ENCODE measurements at regions not wholly inside any gene's neighbourhood (a gene's known extent, or its start where the extent isn't known, plus 50 kb on each side); places are given as distances from the start of the nearest gene placed in this dataset.
"Not testable (repeated sequence)": the region's sequence is repeated elsewhere in the genome, so short reads cannot be mapped to it uniquely, and the experiment has no call there.

DNA sequence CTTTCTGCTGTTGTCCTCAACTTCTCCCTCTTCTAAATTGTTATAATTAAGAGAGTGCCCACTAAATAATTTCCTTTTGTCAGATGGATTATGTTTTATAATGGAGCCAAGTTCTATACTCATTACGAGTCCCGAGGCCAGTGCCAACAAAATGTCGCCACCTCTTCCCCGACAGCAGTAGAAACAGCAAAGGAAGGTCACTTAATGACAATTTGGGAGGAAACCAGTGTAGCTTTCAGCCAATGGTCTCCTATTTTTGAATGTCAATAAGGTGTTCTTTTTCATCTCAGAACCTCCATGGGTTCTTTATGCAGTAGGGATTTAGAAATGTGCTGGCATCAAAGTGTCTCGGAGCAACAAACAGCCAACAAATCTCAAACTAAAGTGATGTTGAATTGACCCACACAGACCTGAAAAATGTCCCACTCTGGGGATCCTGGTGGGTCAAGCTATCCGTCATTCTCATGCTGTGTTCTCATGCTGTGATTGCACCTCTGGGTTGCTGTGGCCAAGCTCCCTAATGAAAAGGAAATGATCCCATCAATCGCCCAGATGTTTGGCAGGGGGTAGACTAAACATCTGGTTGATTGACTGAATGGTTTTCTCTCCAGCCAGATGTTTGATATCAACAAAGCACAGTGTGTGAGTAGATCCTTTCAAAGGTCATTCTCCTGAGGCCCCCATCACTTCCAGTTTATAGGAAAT, 291.9 kb downstream of the DMAC1 start:
- DNase-seq (ENCODE audit: missing footprints) (peak; percentile 70), ATAC-seq (peak; percentile 79)

DNA sequence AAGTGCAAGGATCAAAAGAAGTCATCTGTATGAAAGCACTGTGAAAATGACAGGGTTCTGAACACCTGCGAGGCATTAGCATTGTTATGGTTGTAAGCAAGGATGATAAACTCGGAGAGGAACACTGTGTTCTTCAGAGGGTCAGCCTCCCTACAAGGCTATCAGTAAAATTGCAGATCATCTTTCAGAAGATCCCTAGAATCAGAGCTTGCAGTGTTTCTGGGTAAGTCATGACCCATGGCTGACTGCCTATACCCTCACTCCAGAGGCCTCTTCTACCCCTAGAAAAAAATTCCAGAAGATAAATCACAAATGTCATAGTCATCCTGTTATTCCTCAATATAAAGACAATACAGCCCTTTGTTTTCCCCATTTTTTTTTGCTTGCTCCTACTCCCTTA, 292.6 kb downstream of the DMAC1 start:
- ATAC-seq, result peak; percentile 84
- intact Hi-C loops (cut with DNase I), result no loop called here
- DNase-seq (ENCODE audit: missing footprints), result no peak

More for the DNA sequence above, 291.9 kb downstream of the DMAC1 start:
- intact Hi-C loops (cut with DNase I), result no loop called here

GRCh38 chr9:7500521-7500920, 299.1 kb downstream of the DMAC1 start:
- ATAC-seq, result no peak
- intact Hi-C loops (cut with DNase I), result no loop called here
- no peak for DNase-seq (ENCODE audit: missing footprints)

DNA sequence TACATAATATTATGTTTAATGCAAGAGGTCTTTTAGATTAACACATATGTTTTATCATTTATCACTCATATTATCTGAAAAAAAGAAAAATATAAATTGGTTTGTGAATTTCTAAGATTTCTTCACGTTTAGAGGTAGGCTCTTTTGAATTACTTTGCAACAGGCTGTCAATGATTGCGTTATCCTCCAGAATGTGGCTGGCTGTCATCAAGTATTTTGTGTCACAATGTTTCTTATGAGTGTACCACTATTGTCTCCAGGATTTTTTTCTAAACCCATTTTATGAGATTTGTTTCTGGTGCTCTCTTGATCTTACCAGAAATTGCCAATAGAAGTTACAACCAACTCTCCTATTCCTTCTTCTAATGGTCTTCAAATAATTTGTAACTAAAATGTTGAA, 307.9 kb downstream of the DMAC1 start:
- intact Hi-C loops (cut with DNase I), result no loop called here
- ATAC-seq, result no peak
- no peak for DNase-seq (ENCODE audit: missing footprints)

- DNase-seq (ENCODE audit: missing footprints) (no peak), ATAC-seq (no peak)
- intact Hi-C loops (cut with DNase I), result no loop called here
These were observed 309.1 kb downstream of the DMAC1 start for GRCh38 chr9:7490317-7491108.

GRCh38 chr9:7489036-7489435, 310.5 kb downstream of the DMAC1 start:
- DNase-seq (ENCODE audit: missing footprints) (peak; percentile 71), ATAC-seq (peak; percentile 81)

GRCh38 chr9:7484014-7484413, 315.6 kb downstream of the DMAC1 start:
- ATAC-seq, result not testable (repeated sequence)

More at GRCh38 chr9:7489036-7489435, 310.5 kb downstream of the DMAC1 start:
- intact Hi-C loops (cut with DNase I), result no loop called here

GRCh38 chr9:7481570-7481969, 318.0 kb downstream of the DMAC1 start:
- DNase-seq (ENCODE audit: missing footprints) (no peak), ATAC-seq (no peak)
- intact Hi-C loops (cut with DNase I), result no loop called here

More at GRCh38 chr9:7484014-7484413, 315.6 kb downstream of the DMAC1 start:
- intact Hi-C loops (cut with DNase I); DNase-seq (ENCODE audit: missing footprints): not testable (repeated sequence)

- ATAC-seq (no peak), DNase-seq (ENCODE audit: missing footprints) (no peak)
- intact Hi-C loops (cut with DNase I), result no loop called here
These were observed 320.3 kb downstream of the DMAC1 start for GRCh38 chr9:7479300-7479699.

DNA sequence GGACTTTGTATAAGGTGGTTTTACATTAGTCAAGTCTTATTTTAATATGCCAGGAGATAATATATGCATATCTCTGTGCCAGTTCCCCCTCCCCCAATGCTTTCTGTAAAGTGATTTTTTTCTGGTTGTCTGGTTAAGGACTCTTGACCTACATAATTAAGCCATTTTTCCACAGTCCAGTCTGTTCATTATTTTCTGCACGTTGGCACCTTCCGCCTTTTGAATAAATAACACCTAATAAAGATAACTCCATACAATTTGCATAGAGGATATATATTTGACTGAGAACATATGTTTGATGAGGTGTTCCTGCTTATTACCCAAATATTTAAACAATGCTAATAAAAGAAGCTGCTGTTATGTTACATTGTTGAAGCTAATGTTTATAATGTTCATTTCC, 320.9 kb downstream of the DMAC1 start:
- intact Hi-C loops (cut with DNase I), result no loop called here
- ATAC-seq, result no peak

DNA sequence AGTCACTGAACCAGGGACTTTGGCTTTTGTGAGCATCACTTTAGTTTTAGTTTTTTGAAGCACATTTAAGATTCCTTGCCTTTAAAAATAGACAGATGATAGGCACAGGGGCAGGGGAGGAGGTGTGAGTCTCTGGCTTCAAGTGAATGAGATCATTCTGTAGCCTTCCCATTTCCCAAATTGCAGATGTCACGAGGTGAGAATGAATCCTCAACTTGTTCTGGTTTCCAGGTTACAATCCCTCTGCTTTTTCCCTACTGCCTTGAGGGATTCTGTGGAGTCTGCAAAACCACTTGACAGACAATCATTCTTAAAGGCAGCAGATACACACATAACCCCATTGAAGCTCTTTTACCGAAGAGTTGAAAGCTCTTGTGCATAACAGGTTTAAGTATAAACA, 332.4 kb downstream of the DMAC1 start:
- DNase-seq (ENCODE audit: missing footprints) (no peak), ATAC-seq (no peak)
- intact Hi-C loops (cut with DNase I), result no loop called here

More for the DNA sequence above, 320.9 kb downstream of the DMAC1 start:
- no peak for DNase-seq (ENCODE audit: missing footprints)

DNA sequence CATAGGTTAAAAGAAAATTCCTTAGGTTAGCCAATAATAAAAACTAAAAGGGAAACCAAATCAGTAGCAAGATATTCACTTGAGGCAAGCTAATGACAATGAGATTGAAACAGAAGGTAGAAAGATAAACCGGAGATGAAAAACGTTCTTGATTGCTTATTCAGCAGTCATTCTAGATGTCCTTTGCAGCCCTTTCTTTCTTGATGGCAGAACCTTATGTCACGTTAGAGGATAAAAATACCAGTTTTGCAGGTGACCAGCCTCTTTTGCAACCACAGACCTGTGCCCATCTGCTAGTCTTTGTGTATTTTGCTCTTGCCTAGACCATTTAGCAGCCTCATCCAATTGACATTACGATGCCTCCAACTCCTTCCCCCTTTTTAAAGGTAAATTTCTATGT, 337.8 kb downstream of the DMAC1 start:
- no peak for DNase-seq (ENCODE audit: missing footprints)
- intact Hi-C loops (cut with DNase I), result no loop called here
- ATAC-seq, result no peak

- intact Hi-C loops (cut with DNase I), result no loop called here
- no peak for DNase-seq (ENCODE audit: missing footprints)
- ATAC-seq, result no peak
These were observed 342.6 kb downstream of the DMAC1 start for GRCh38 chr9:7456793-7457530.

- intact Hi-C loops (cut with DNase I), result no loop called here
- ATAC-seq (no peak), DNase-seq (ENCODE audit: missing footprints) (no peak)
These were observed 343.2 kb downstream of the DMAC1 start for GRCh38 chr9:7456377-7456776.

DNA sequence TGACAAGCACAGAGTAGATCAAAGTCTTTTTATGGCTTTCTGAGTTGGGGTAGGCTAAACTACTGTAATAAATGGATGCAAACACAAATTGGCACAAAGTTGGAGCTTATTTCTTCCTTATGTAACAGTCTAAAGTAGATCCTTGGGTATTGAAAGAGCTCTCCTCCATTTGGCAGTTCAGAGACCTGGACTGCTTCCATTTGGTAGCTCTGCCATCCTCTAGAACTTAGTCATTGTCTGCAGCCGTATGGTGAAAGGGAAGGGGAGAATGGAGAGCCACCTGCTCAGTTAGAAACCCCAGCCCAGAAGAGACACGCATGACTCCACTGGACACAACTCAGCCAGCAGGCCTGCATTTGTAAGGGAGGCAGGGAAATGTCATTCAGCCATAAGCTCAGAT, 345.0 kb downstream of the DMAC1 start:
- ATAC-seq (no peak), DNase-seq (ENCODE audit: missing footprints) (no peak)
- intact Hi-C loops (cut with DNase I), result no loop called here

DNA sequence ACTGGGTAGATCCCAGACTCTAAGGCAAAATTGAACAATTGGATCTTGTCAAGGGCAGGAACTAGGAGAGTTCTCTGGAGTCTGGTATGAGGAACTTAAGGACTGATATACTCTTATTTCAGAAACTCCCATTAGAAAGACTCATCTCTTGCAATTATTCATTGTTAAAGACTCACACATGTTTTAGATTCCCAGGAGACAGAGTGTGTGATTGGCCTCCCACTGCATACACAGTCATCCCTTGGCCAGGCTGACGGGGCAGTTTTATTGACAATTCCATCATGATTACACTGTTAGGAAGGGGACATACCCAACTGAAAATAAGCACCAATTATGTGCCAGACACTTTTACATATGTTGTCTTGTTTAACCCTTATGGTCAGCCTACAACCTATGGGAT, 347.2 kb downstream of the DMAC1 start:
- intact Hi-C loops (cut with DNase I), result no loop called here
- ATAC-seq, result peak; percentile 42
- DNase-seq (ENCODE audit: missing footprints), result no peak

GRCh38 chr9:7451062-7451461, 348.5 kb downstream of the DMAC1 start:
- ATAC-seq (no peak), DNase-seq (ENCODE audit: missing footprints) (no peak)
- intact Hi-C loops (cut with DNase I), result no loop called here

- no peak for ATAC-seq
- no peak for DNase-seq (ENCODE audit: missing footprints)
- intact Hi-C loops (cut with DNase I), result no loop called here
These were observed 356.0 kb downstream of the DMAC1 start for GRCh38 chr9:7443541-7443940.

- intact Hi-C loops (cut with DNase I), result no loop called here
- DNase-seq (ENCODE audit: missing footprints) (no peak), ATAC-seq (no peak)
These were observed 360.1 kb downstream of the DMAC1 start for GRCh38 chr9:7439355-7439995.

All from Right ventricle myocardium inferior (tissue), 1 donor.